Muscle of leg (tissue), 3 donors: ENCODE measurements at regions not wholly inside any gene's neighbourhood (a gene's known extent, or its start where the extent isn't known, plus 50 kb on each side); places are given as distances from the start of the nearest gene placed in this dataset.

Experiments used
- DNase-seq: peaks from one replicate; pipeline ENCODE4 v3.0.0; 2013
- H3K27ac ChIP-seq: one replicate; pipeline ENCODE4 v1.5.1; 2013; ENCODE audit warnings: mild to moderate bottlenecking, low read length, control low read depth
- H3K27me3 ChIP-seq: one replicate; pipeline ENCODE4 v1.6.1; 2013; ENCODE audit warnings: low read length; ENCODE audit not compliant: control insufficient read depth, insufficient read depth
- H3K36me3 ChIP-seq: one replicate; pipeline ENCODE4 v1.6.1; 2013; ENCODE audit warnings: low read length; ENCODE audit not compliant: control insufficient read depth, insufficient read depth
- H3K4me1 ChIP-seq: one replicate; pipeline ENCODE4 v1.6.1; 2013; ENCODE audit warnings: low read length; ENCODE audit not compliant: control insufficient read depth, insufficient read depth
- H3K4me3 ChIP-seq: one replicate; pipeline ENCODE4 v1.5.1; 2013; ENCODE audit warnings: low read length, control low read depth
- H3K9me3 ChIP-seq: replicated peaks from 2 replicates; pipeline ENCODE4 v1.6.1; 2013; ENCODE audit warnings: low read depth, low read length; ENCODE audit not compliant: control insufficient read depth
- WGBS: methylation state at CpG from one replicate; pipeline ENCODE4 v1.1.5; 2013; ENCODE audit warnings: missing lambda C conversion rate; ENCODE audit not compliant: insufficient coverage; 5-methylcytosine and 5-hydroxymethylcytosine counted together

DNA sequence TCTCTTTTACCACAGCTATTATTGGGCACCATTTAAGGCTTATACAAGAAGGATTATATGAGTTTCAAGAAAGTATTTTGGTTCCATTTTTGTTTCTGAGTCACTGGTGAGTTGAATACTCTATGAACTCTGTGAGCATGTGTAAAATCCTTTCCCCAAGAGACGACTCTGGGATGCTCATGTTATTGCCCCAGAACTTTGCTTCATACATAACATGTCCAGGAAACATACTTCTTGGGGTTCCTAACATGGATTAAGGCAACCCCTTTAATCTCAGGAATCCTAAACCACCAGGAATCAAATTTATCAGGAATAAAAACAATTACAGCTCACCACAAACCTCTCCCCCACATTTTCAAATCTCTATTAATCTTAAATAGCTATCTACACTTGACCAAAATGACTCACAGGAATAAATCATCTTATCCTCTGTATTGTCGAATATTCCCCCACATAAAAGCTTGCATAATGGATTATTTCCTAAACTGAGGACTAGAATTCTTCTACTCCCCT, 117.5 kb upstream of the COL21A1 start:
- DNase-seq: no peak
- Histone ChIP-seq H3K4me3 (no peak overlapping the region), H3K4me1 (peaks cover 2% of the 10 kb centered on the region), H3K36me3 (no peaks in the 10 kb centered on the region), H3K9me3 (no peaks in the 10 kb centered on the region), H3K27me3 (no peaks in the 10 kb centered on the region), H3K27ac (no peak overlapping the region)
- WGBS: no CpG with 5 or more reads among the region's 2 CpGs

DNA sequence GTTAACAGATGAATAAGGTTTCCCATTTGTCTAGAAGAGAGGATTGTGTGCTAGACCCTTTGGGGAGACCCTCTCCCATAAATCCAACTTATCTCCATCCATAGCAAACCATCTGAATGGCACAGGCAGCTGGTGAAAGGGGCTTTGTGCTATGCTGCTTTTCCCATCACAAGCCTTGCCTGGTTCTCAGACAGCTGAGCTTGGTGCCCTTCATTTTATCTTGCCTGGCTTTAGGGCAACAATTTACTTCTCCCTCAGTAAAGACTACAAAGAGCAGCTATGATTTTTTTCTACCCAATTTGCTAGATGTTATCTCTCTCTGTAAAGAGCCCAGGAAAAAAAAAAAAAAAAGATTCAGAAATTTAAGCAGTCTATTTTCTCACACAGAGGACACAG, 117.0 kb upstream of the COL21A1 start:
- H3K27me3 ChIP-seq: no peaks in the 10 kb centered on the region
- no peak overlapping the region for H3K4me3 ChIP-seq
- H3K9me3 ChIP-seq: no peaks in the 10 kb centered on the region
- no peaks in the 10 kb centered on the region for H3K36me3 ChIP-seq
- H3K4me1 ChIP-seq: peaks cover 2% of the 10 kb centered on the region
- H3K27ac ChIP-seq: no peak overlapping the region
- no peak for DNase-seq

DNA sequence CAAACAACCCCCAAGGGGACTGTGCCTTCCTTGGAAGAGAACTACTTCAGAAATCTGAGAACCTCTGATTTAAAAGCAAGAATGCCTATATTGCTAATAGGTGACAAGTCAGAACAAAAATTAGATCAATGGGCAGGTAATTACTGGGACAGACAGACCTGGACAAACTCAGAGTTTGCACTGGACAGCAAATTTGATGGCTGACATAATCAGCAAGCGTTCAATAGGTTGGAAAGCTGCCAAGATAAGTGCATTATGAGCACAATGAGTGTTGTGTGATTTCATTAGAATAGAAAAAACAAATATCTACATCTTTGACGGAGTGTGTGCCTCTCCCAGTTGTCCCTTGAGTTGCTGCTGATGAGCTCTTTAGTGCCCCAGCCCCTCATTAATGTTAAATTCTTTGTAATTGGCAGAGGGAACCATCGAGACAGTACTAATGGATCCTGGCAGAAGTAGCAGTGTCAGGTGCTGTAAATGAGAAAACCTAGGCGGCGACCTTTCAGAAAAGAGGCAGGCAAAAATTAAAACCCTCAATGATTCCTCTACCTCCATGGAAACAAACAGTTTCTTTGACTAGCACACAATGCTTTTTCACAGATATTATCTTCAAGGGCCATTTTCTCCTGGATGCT, 116.5 kb upstream of the COL21A1 start:
- WGBS: no CpG with 5 or more reads among the region's 5 CpGs
- no peak overlapping the region for H3K27ac ChIP-seq
- no peaks in the 10 kb centered on the region for H3K9me3 ChIP-seq
- peaks cover 2% of the 10 kb centered on the region for H3K4me1 ChIP-seq
- H3K27me3 ChIP-seq: no peaks in the 10 kb centered on the region
- no peak for DNase-seq
- H3K4me3 ChIP-seq: no peak overlapping the region
- H3K36me3 ChIP-seq: no peaks in the 10 kb centered on the region

DNA sequence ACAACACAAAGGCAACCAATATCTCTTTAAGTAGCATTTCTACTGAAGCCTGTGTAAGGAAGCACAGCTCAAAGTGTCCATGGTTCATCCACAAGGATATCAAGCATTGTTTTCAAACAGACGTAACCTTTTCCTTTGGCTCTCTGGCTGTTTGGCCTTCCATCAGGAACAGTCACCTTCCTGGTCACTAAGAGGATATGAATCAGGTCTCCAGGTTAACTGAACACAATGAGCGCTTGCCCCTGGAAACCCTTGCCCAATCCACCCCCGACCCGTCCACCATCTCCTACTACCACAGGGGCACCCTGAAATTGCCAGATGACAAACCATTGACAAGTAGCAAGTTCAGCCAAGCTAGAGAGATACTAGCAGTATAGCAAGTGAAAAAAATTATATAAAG, 114.4 kb upstream of the COL21A1 start:
- Histone ChIP-seq H3K4me3 (no peak overlapping the region), H3K9me3 (no peaks in the 10 kb centered on the region), H3K27me3 (no peaks in the 10 kb centered on the region), H3K4me1 (peaks cover 2% of the 10 kb centered on the region), H3K36me3 (no peaks in the 10 kb centered on the region), H3K27ac (no peak overlapping the region)
- 89% methylated on average over 1 of the region's 4 CpGs for WGBS
- no peak for DNase-seq

DNA sequence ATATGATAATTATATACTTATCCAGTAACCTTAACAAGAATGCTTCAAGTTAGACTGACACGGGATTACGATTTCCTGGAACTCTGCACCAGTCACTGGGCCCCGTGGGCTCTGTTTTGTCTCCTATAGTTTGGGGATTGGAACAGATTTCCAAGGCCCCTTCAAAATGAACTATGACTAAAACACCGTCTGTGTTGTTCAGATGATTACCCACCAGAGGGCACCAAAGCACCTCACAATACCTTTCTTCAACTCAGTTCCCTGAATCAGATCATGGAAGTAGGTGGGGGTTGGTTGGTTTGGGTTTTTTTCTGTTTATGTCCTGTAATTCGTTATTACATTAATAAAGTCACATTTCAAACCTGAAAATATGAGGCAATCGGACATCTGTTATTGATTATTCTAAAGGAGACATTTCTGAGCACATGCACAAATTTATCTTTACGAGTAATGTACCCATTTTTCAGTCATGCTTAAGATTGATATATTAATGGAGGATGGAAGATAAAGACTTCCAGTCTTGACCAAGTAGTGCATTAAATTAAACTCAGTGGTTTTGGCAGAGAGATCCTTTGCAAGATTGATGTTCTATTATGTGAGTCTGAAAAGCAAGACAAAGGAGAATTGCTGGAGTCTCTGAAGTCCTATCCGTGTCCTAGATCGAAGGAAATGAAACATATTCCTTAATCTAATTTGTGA, 112.0 kb upstream of the COL21A1 start:
- DNase-seq: peak; percentile 84
- WGBS: no CpG with 5 or more reads among the region's 9 CpGs
- Histone ChIP-seq H3K27me3 (no peaks in the 10 kb centered on the region), H3K4me1 (no peaks in the 10 kb centered on the region), H3K9me3 (no peaks in the 10 kb centered on the region), H3K27ac (no peak overlapping the region), H3K4me3 (no peak overlapping the region), H3K36me3 (no peaks in the 10 kb centered on the region)

DNA sequence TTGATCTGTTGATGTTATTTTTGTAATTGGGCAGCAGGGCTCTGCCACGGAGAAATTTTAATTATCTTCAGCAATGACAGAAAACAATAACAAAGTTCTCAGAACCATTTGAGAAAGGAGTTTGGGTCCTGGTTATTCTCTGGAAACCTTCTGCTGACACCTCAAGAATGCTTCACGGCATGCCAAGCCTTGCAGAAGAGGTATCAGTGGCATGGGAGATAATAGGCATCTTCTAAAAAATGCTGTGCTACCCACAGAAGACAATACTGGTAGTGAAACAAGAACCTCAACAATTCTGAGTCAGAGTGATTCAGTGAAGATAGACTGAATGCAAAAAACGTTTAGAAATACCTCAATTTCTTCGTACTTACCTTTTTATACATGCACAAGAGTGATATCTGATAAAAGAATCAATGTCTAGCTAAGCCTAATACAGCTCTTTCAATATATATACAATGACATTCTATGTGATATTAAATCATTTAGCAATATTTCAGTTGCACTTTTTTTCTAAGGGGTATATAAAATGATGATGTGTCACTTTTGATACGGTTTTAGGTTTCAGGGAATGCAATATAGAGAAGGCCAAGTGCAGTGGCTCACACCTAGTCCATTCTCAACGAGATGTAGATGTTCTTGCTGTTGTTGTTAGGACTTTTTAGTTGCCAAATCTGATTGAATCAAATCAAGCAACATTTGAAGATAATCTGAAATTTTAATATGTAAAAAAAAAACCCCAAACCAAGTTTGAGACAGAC, 110.4 kb upstream of the COL21A1 start:
- Histone ChIP-seq H3K4me3 (no peak overlapping the region), H3K4me1 (no peaks in the 10 kb centered on the region), H3K27me3 (no peaks in the 10 kb centered on the region), H3K9me3 (peaks cover 3% of the 10 kb centered on the region), H3K27ac (no peak overlapping the region), H3K36me3 (no peaks in the 10 kb centered on the region)
- DNase-seq: no peak
- 60% methylated on average over 1 of the region's 6 CpGs for WGBS

DNA sequence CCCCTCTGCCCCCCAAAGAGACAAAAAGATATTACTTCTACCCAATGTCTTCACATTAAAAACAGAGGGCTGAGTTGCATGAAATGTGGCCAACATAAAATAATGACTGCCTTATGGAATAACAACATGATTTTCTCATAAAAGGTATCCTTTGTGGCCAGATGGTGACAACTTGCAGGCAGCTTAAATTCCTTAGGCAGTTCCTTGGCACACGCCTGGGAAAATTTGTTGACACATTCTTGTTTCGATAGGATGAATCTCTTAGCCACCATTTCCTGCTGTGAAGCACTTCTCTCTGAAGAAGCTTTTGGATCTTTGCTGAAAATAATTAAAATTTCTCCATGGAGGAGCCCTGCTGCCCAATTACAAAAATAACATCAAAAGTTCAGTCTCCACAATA, 109.0 kb upstream of the COL21A1 start:
- Histone ChIP-seq H3K27me3 (no peaks in the 10 kb centered on the region), H3K36me3 (no peaks in the 10 kb centered on the region), H3K4me3 (no peak overlapping the region), H3K9me3 (peaks cover 3% of the 10 kb centered on the region), H3K27ac (no peak overlapping the region), H3K4me1 (no peaks in the 10 kb centered on the region)
- no peak for DNase-seq
- no CpG with 5 or more reads among the region's 2 CpGs for WGBS

DNA sequence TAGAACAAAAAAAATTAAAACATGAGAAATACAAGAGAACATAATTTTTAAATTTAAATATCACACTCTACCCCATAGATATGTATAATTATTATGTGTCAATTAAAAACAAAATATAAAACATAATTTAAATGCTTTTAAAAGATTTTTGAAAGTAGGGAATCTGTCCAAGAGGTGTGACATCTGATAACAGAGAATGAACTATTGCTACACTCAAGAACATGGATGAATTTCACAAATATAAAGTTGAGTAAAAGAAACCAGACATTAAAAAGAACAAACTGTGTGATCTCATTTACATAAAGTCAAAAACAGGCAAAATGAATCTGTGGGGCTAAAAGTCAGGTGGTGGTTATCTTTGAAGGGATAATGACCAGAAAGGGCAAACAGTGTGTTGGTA, 106.5 kb upstream of the COL21A1 start:
- Histone ChIP-seq H3K27me3 (no peaks in the 10 kb centered on the region), H3K4me1 (no peaks in the 10 kb centered on the region)
- no peak for DNase-seq

DNA sequence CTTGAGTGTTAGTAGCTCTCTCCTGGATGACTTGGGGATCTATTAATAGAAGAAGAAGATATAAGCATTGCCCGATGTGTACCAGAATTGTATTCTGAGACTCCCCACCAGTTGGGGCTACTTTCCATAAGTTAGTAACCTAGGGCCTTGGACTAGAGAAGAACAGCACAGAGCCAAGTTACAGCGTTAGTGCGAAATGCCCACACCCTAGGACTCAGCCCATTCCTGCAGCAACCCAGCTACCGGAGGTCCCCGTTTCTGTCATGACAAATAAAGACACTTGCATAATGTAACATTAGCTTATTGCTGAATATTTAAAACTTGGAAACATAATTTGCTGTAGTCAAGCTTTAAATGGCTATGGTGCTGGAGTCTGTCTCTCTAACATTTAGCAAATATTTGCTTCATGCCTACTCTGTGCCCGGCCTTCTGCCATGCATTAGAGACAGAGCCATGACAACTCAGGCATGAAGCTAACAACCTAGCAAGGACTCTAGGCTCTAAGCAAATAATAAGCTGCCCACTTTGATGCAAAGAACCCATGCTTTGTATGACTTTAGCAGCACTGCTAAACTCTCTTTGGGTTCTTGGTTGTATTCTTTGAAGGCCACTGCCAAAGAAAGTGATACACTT, 103.4 kb upstream of the COL21A1 start:
- no CpG with 5 or more reads among the region's 6 CpGs for WGBS
- Histone ChIP-seq H3K27ac (no peak overlapping the region), H3K27me3 (no peaks in the 10 kb centered on the region), H3K4me3 (no peak overlapping the region), H3K9me3 (peaks cover 3% of the 10 kb centered on the region), H3K36me3 (no peaks in the 10 kb centered on the region), H3K4me1 (no peaks in the 10 kb centered on the region)
- DNase-seq: no peak

More for the DNA sequence above, 106.5 kb upstream of the COL21A1 start:
- Histone ChIP-seq H3K36me3 (no peaks in the 10 kb centered on the region), H3K9me3 (peaks cover 3% of the 10 kb centered on the region), H3K27ac (no peak overlapping the region), H3K4me3 (no peak overlapping the region)

DNA sequence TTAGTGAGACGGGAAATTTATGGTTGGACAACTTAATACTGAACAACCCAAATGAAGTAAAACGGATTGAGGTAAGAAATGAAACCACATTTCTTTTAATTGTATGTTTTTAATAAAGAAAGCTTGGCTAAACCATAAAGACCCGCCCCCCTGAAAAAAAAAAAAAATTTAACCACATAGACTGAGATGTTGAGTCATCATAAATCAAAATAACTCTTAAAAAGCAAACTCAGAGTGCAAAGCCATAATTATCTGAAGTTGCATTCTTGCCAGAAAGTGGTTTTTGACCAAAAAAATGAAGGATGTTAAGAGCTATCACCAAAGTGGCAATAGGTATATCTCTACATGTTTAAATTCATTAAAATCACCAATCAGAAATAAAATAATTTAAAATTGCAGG, 101.8 kb upstream of the COL21A1 start:
- no peak for DNase-seq
- no CpG with 5 or more reads among the region's 3 CpGs for WGBS
- H3K36me3 ChIP-seq: no peaks in the 10 kb centered on the region
- no peaks in the 10 kb centered on the region for H3K4me1 ChIP-seq
- no peaks in the 10 kb centered on the region for H3K27me3 ChIP-seq
- no peak overlapping the region for H3K4me3 ChIP-seq
- H3K9me3 ChIP-seq: peaks cover 3% of the 10 kb centered on the region
- no peak overlapping the region for H3K27ac ChIP-seq
